ENCODE measurements at regions not wholly inside any gene's neighbourhood (a gene's known extent, or its start where the extent isn't known, plus 50 kb on each side); places are given as distances from the start of the nearest gene placed in this dataset.

DNA sequence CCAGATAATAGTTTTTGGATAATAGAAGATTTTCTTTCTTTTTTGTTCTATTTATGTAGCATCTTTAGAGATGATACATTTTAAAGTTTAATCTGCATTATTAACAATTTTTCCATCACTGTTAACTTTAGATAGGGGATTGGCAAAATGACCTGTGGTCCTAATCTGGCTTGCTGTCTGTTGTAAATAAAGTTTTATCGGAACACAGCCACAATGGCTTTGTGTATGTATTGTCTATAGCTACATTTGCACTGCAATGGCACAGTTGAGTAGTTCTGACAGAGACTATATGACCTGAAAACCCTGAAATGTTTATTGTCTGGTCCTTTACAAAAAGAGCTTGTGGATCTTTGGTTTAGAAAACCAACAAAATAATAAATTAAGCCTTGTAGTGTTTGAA is 97.0 kb upstream of the CERS6 start:
- no peak overlapping the region for H3K18ac ChIP-seq (ENCODE audit: extremely low read depth, low read length)
- H2BK20ac ChIP-seq (ENCODE audit: low read length), result no peak overlapping the region
- no peaks in the 10 kb centered on the region for H4K20me1 ChIP-seq (replicated peaks in 1 of 2; ENCODE audit: control insufficient read depth in 1 of 2, insufficient read depth in 2 of 2, low read length in 2 of 2)
- DNase-seq (ENCODE audit: low read depth in 1 of 2, low spot score in 2 of 2) (no peak), FAIRE-seq (no peak)
- H3K9me3 ChIP-seq (ENCODE audit: insufficient read depth in 2 of 2, low read depth in 1 of 2, low read length in 1 of 2), result no peaks in the 10 kb centered on the region
- H3K56ac ChIP-seq (replicated peaks; ENCODE audit: insufficient read length, low read depth, low read length), result no peak overlapping the region
- H2AK5ac ChIP-seq (ENCODE audit: low read depth, low read length), result no peak overlapping the region
- H3K4ac ChIP-seq (replicated peaks; ENCODE audit: insufficient read length, low read depth, low read length), result no peak overlapping the region
- 95% methylated on average over 1 of the region's 1 CpG; no CpG with 5 or more reads in 1 of the 2 experiments for WGBS, 2 experiments (ENCODE audit: extremely low coverage in 1 of 2, insufficient coverage in 1 of 2, insufficient read length in 1 of 2, insufficient replicate concordance in 2 of 2, low coverage in 1 of 2, low lambda C conversion rate in 2 of 2, missing lambda C conversion rate in 1 of 2)
- H2BK120ac ChIP-seq (replicated peaks; ENCODE audit: low read depth, low read length), result no peak overlapping the region
- H4K91ac ChIP-seq (replicated peaks; ENCODE audit: insufficient read length, low read length), result no peak overlapping the region
- TF ChIP-seq PHF8 (conservative IDR thresholded peaks at IDR 0.05; ENCODE audit: low read depth, low read length), result no peak
- no peak for TF ChIP-seq SUZ12 (IDR thresholded peaks at IDR 0.05; ENCODE audit: low read length)
- TF ChIP-seq MAFK (IDR thresholded peaks at IDR 0.05; ENCODE audit: low read depth, low read length), result no peak
- no peak for TF ChIP-seq GABPA (IDR thresholded peaks at IDR 0.05; ENCODE audit: borderline replicate concordance, insufficient read depth, low read length)
- TF ChIP-seq RNF2 (IDR thresholded peaks at IDR 0.05; ENCODE audit: borderline replicate concordance, low read depth, low read length, missing control alignments, poor library complexity, severe bottlenecking), result no peak
- H4K8ac ChIP-seq (ENCODE audit: extremely low read depth, insufficient read depth, low read length), result no peak overlapping the region
- no peak overlapping the region for H3K4me3 ChIP-seq (ENCODE audit: extremely low read depth in 1 of 4, insufficient read depth in 2 of 4, low read depth in 3 of 4, low read length in 4 of 4)
- CTCF ChIA-PET (ENCODE audit: partially characterized antibody), result no interaction called here
- no peak overlapping the region for H2AFZ ChIP-seq (ENCODE audit: low read length)
- H3K79me1 ChIP-seq (ENCODE audit: low read depth, low read length), result no peaks in the 10 kb centered on the region
- no peak overlapping the region for H3K9ac ChIP-seq (replicated peaks in 1 of 4; ENCODE audit: extremely low read depth in 1 of 4, low read depth in 3 of 4, low read length in 3 of 4)
- H3K27ac ChIP-seq (ENCODE audit: low read depth, low read length), result no peak overlapping the region
- no peak overlapping the region for H2BK15ac ChIP-seq (ENCODE audit: low read length)
- H3K79me2 ChIP-seq (ENCODE audit: control insufficient read depth in 1 of 2, insufficient read depth in 2 of 2, low read length in 2 of 2), result no peaks in the 10 kb centered on the region
- POLR2A ChIA-PET (ENCODE audit: partially characterized antibody), result no interaction called here
- no peak overlapping the region for H4K5ac ChIP-seq (ENCODE audit: insufficient read length, low read depth, low read length)
- H3K4me2 ChIP-seq (ENCODE audit: insufficient read depth in 1 of 2, low read depth in 2 of 2, low read length in 2 of 2), result no peak overlapping the region
- H2BK5ac ChIP-seq (ENCODE audit: low read depth, low read length), result no peak overlapping the region
- no peaks in the 10 kb centered on the region for H3K36me3 ChIP-seq (ENCODE audit: control insufficient read depth in 2 of 4, insufficient read depth in 4 of 4, low read length in 3 of 4)
- peaks cover 0 to 10% (median 2%) of the 10 kb centered on the region in 4 experiments; a peak in 4 of 7 replicates for H3K4me1 ChIP-seq (replicated peaks in 1 of 4; ENCODE audit: control insufficient read depth in 3 of 4, insufficient read depth in 4 of 4, low read length in 3 of 4)
- no peak overlapping the region for H3K23ac ChIP-seq (ENCODE audit: insufficient read length)
- no peaks in the 10 kb centered on the region for H3K23me2 ChIP-seq (ENCODE audit: low read depth, low read length)
- no peaks in the 10 kb centered on the region for H3K27me3 ChIP-seq (replicated peaks in 1 of 4; ENCODE audit: control insufficient read depth in 3 of 4, extremely low read depth in 1 of 4, insufficient read depth in 3 of 4, low read length in 3 of 4)
- no peak overlapping the region for H2BK12ac ChIP-seq (ENCODE audit: low read depth, low read length)
- H3K14ac ChIP-seq (ENCODE audit: insufficient read length), result no peak overlapping the region
